ENCODE measurements at regions not wholly inside any gene's neighbourhood (a gene's known extent, or its start where the extent isn't known, plus 50 kb on each side); places are given as distances from the start of the nearest gene placed in this dataset.

DNA sequence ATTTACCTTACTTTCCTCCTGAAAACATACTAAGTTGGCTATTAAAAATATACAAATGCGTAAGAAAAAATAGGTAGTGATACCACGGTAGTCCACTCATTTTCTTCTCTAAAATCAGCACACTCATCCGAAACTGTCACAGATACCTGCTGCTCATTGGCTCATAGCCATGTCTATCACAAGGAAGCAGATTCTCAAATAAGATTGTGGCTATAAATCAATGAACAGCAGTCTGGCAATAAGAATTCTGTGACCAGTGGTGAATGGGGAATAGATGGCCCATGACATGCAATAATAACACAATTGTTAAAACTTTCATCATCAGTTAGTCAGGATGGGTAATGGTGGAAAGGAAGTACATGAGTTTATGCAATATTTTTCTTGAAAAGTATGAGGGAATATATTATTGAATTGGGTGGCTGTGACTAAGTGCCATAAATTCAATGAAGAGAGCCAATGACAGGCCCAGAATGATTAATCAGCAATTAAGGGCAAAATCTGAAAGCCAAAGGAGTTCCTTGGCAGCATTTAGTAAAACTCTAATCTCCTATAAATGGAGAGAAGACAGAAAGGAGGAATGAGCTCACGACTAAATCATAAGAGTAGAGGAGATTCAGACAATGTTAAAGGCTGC, 202.3 kb upstream of the NEIL3 start:
- no peak for TF ChIP-seq GATA2 (IDR thresholded peaks at IDR 0.05; ENCODE audit: low read depth, low read length)
- TF ChIP-seq GATA3 (IDR thresholded peaks at IDR 0.05; ENCODE audit: low read depth, low read length): no peak

DNA sequence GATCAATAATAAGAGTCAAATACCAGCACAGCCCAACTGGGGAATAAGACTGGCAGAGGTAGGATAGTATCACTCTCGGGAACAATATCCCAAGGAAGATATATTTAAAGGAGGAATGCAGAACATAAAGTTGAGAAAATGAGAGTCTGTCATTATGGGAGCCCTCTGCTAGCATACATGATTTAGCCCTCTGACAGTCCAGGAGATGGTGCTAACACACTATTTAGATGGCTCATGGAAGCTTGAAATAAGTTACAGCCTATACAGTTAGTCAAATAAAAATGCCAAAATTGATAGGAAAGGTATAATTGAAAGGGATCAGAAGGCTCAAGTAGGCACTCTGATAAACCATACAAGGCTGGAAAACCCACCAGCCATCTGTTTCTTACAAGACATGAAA, 201.0 kb upstream of the NEIL3 start:
- TF ChIP-seq GATA2 (IDR thresholded peaks at IDR 0.05; ENCODE audit: low read depth, low read length) (no peak), GATA3 (IDR thresholded peaks at IDR 0.05; ENCODE audit: low read depth, low read length) (no peak)

DNA sequence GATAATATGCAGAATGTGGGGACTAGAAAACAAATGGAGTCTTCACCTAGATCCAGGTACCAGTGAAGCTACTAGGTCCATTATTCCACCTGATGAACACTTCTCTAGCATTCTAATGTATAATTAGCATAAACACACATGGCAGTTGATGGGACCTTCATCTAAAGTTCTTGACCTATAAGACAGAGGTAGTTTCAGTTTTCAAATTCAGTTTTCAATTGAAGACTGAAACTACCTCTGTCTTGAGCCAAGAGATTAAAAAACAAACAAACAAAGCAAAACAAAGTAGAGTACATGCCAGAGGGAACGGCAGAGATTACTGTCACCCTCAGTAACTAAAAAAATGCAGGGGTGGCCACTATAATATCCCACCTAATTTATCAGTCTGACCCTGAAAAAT, 199.9 kb upstream of the NEIL3 start:
- TF ChIP-seq GATA2 (IDR thresholded peaks at IDR 0.05; ENCODE audit: low read depth, low read length): no peak
- no peak for TF ChIP-seq GATA3 (IDR thresholded peaks at IDR 0.05; ENCODE audit: low read depth, low read length)

DNA sequence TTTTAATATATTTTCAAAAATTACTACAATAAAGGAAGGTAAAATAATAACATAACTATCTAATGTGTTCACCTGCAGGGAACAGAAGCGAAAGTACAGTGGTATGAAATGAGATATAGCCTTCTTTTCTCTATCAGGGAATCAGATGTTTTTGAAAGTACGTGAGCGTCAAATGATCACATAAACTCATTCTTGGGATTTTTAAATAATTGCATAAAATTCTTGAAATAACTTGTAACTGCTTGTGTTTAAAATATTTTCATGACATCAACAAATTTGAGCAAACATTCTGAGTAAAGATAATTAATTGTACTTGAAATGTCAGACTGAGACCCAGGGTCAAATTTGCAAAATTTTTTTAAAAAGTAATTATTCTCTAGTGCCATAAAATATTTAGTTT, 193.5 kb upstream of the NEIL3 start:
- TF ChIP-seq GATA3 (IDR thresholded peaks at IDR 0.05; ENCODE audit: low read depth, low read length) (no peak), GATA2 (IDR thresholded peaks at IDR 0.05; ENCODE audit: low read depth, low read length) (no peak)

DNA sequence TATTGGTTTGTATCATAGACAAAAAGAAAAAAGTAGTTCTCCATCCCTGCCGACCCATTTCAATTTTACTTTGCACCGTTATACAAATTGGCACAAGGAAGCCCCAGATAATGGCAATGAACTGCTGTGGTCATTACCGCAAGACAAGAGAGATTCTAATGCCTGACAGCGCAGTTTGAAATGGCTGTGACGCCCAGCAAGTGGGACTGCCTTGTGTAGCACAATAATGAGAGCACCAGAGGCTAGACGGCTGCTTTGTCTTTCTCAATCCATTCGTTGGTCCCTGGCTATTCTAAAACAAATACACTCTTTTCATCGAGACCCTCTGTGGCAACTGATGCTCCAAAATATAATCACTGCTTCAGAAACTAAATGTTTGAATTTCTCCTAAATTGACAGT, 192.4 kb upstream of the NEIL3 start:
- TF ChIP-seq GATA2 (IDR thresholded peaks at IDR 0.05; ENCODE audit: low read depth, low read length) (no peak), GATA3 (IDR thresholded peaks at IDR 0.05; ENCODE audit: low read depth, low read length) (no peak)

DNA sequence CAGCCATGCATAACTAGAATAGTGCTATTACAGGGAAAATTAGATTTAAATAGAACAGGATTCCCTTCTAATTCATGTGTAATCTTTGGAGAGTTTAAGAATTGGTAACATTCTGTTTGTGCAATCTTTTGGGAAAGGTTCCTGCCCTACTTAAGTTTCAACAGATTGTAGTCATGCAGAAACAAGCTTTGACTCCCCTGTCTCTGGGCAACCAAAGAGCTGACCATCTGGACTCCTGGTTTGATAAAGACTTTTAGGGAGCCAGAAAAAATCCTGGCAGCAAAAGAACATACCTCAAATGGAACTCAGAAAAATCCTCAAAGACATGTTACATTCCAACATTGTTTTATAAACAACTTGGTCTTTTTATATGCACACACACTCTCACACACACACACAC, 191.1 kb upstream of the NEIL3 start:
- no peak for TF ChIP-seq GATA3 (IDR thresholded peaks at IDR 0.05; ENCODE audit: low read depth, low read length)
- TF ChIP-seq GATA2 (IDR thresholded peaks at IDR 0.05; ENCODE audit: low read depth, low read length): no peak

DNA sequence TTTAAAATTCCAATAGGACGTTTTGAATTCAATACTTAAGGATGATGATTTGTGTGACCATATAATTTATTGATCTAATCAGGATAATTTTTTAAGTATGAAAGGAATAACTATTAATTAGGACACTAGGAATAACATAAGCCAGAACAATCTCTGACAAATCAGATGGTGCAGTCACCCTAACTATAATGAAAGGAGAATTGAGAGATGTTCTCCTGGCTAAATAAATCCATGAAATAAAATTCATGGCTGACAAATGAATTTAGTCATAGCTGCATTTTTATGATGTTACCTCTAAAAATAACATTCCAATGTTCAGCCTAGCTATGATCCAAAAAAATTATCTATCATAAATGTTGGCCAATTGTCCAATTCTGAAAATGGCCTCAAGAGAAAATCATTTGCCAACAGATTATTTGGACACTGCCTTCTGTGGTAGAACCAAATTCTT, 190.6 kb upstream of the NEIL3 start:
- no peak for TF ChIP-seq GATA2 (IDR thresholded peaks at IDR 0.05; ENCODE audit: low read depth, low read length)
- no peak for TF ChIP-seq GATA3 (IDR thresholded peaks at IDR 0.05; ENCODE audit: low read depth, low read length)

DNA sequence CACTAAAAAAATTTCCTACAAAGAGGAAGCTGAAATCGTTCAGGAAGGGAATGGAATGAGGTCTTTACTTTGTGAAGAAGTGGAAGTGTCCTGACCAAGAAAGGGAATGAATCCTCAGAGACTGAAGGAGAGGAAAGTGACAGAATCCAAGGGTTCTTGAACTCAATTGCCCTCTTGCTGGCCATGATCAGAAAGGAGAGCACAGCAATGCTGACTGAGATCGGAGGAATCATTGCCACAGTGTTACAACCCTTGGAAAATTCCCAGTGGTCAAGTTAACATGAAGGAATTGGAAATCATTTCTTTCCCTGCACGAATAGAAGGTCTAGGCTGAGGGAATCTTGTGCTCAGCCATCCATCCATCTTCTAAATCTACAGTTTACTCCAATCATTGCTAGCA, 190.0 kb upstream of the NEIL3 start:
- TF ChIP-seq GATA2 (IDR thresholded peaks at IDR 0.05; ENCODE audit: low read depth, low read length): no peak
- TF ChIP-seq GATA3 (IDR thresholded peaks at IDR 0.05; ENCODE audit: low read depth, low read length): no peak

DNA sequence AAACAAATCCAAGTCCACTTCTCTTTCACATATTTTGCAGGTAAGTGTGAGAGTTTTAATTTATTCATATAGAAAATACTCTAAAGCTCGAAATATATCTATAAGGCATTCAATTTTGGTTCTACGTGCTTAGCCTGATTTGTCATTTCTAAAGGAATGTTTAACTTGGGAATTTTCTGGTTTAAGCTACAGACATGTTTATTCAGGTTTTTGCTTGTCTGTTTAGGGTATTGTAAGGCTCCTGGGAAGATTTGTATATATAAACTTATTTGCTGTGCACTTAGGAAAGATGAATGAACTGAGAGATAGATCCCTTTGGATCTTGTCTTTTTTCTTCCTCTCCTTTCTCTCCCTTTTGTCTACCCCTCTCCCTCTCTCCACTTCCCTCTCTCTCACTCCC, 185.9 kb upstream of the NEIL3 start:
- TF ChIP-seq GATA2 (IDR thresholded peaks at IDR 0.05; ENCODE audit: low read depth, low read length): no peak
- no peak for TF ChIP-seq GATA3 (IDR thresholded peaks at IDR 0.05; ENCODE audit: low read depth, low read length)

DNA sequence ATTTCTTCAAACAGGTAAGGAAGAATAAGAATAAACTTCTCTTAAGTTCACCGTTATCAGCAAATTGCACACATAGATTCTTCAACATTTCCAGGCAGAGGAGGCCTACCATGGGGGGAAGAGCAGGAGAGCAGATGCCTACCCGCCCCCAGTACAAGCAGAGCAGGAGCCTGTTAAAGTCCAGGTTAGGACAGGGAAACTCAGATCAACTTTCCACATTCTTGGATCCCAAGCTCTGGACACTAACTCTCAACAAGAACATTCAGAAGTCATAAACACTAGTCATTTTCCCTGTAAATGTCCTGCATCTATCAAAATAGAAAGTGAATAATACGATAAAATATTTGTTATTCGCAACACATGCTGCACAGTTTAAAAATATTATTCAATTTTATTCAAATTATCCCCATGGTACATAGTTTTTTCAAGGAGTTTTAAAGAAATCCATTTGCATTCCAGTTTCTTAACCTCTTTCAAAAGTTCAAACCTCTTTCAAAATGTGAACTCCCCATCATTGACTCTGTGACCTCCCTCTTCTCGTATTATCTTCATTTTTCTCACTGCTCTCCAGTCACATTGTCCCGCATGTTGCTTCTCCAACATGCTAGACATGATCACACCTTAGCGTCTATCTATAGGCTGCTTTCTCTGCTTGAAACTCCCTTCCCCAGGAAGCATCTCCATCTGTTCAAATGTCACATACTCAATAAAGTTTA, 185.2 kb upstream of the NEIL3 start:
- no peak for TF ChIP-seq GATA2 (IDR thresholded peaks at IDR 0.05; ENCODE audit: low read depth, low read length)
- no peak for TF ChIP-seq GATA3 (IDR thresholded peaks at IDR 0.05; ENCODE audit: low read depth, low read length)

DNA sequence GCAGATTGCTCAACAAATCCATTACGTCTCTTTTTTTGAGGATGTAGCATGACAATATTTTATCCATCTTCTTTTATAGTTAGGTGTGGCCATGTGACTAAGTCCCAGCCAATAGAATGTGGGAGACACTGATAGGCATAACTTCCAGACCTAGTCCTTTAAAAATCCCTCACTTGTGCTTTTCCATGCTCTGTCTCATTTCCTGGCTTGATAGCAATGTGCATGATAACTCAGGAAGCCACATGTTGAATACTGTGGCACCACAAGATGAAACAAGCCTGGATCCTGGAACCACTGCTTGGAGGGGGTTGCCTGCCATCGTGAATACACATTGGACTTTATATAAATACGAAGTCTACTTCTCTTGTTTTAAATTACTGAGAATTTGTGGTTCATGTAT, 184.0 kb upstream of the NEIL3 start:
- TF ChIP-seq GATA3 (IDR thresholded peaks at IDR 0.05; ENCODE audit: low read depth, low read length): no peak
- no peak for TF ChIP-seq GATA2 (IDR thresholded peaks at IDR 0.05; ENCODE audit: low read depth, low read length)

DNA sequence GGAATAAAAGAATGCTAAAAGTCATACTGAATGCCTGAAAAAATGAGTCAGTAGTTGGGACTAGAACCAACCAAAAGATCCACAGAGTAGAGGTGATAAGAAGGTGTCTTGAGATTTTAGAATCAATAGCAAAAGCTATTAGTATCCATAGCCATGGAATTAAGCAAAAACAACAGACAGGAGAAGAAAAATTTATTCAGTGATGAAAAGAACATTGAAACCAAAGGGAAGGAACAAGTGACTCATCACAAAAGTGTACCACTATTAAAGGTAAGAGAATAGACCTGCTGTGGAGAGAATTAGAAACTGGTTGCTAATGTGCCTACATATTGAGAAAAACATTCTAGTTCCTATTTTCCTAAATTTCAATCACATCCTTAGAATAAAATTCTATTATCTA, 182.0 kb upstream of the NEIL3 start:
- no peak for TF ChIP-seq GATA2 (IDR thresholded peaks at IDR 0.05; ENCODE audit: low read depth, low read length)
- no peak for TF ChIP-seq GATA3 (IDR thresholded peaks at IDR 0.05; ENCODE audit: low read depth, low read length)

DNA sequence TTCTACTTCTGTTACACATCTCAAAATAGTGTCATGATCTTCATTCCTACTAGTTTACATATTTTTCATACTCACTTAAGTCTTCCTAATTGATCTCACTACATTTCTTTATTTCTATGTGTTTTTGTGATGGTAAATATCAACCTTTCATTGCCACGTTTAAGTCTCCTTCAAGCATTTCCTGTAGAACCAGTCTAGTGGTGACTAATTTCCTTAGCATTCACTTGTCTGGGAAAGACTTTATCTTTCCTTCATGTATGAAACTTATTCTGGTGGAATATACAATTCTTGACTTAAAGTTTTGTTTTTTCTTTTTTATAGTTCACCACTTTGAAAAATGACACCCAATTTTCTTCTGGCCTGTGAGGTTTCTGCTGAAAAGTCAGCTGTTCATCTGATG, 181.4 kb upstream of the NEIL3 start:
- TF ChIP-seq GATA2 (IDR thresholded peaks at IDR 0.05; ENCODE audit: low read depth, low read length) (no peak), GATA3 (IDR thresholded peaks at IDR 0.05; ENCODE audit: low read depth, low read length) (no peak)

DNA sequence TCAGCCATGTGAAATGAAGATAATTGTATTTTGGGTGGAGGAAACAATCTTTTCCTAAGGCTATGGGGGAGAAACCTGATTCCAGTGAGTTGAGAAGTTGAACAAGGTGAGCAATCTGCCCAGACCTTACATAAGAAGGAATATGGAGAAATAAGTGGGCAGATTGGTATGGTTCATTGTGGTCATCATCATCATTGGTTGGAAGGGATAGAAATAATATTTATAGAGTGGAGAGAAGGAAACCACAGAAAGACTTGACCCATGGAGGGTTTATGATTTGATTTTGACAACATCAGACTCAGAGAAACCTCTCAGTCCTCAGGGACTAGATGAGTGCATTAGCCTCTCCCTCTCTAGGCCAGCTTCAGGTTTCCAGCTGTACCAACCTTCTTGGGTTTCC, 177.9 kb upstream of the NEIL3 start:
- TF ChIP-seq GATA3 (IDR thresholded peaks at IDR 0.05; ENCODE audit: low read depth, low read length) (no peak), GATA2 (IDR thresholded peaks at IDR 0.05; ENCODE audit: low read depth, low read length) (no peak)

DNA sequence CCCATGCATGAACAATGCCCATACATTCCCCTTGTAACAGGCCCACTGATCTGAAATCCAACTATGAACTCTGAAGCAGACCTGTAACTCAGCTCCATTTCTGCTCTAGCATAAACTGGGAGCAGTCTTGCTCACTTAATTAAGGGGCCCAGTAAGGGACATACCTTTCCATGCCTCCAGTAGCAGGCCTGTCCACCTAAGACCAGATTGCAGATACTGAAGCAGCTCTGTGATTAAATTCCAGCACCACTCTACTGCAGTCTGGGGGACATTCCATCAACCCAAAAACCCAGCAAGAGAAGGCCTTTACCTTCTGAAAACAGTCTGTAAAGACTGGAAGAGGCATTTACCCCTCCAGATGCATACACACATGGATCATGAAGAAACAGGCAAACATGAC, 162.0 kb upstream of the NEIL3 start:
- TF ChIP-seq GATA2 (IDR thresholded peaks at IDR 0.05; ENCODE audit: low read depth, low read length) (no peak), GATA3 (IDR thresholded peaks at IDR 0.05; ENCODE audit: low read depth, low read length) (no peak)
